Neural cell (in vitro differentiated cells): ENCODE measurements at regions not wholly inside any gene's neighbourhood (a gene's known extent, or its start where the extent isn't known, plus 50 kb on each side); places are given as distances from the start of the nearest gene placed in this dataset.

Source experiments
- RAD21 ChIP-seq: fragments of 450-650 bp; conservative IDR thresholded peaks from 2 replicates; pipeline ENCODE4 v1.6.1; 2014; ENCODE audit warnings: antibody characterized with exemption, mild to moderate bottlenecking, moderate library complexity
- TAF1 ChIP-seq: IDR thresholded peaks from 2 replicates; pipeline ENCODE4 v1.6.1; 2012; ENCODE audit warnings: low read depth
- TF ChIP-seq, protein P1 (sequence below): fragments of 450-650 bp; IDR thresholded peaks from 2 replicates; pipeline ENCODE4 v1.5.1; 2014; ENCODE audit warnings: antibody characterized with exemption, mild to moderate bottlenecking, moderate library complexity; ENCODE audit not compliant: poor library complexity, severe bottlenecking
- TF ChIP-seq, protein P2 (sequence below): IDR thresholded peaks from 2 replicates; pipeline ENCODE4 v1.6.1; 2012; ENCODE audit warnings: borderline replicate concordance

DNA sequence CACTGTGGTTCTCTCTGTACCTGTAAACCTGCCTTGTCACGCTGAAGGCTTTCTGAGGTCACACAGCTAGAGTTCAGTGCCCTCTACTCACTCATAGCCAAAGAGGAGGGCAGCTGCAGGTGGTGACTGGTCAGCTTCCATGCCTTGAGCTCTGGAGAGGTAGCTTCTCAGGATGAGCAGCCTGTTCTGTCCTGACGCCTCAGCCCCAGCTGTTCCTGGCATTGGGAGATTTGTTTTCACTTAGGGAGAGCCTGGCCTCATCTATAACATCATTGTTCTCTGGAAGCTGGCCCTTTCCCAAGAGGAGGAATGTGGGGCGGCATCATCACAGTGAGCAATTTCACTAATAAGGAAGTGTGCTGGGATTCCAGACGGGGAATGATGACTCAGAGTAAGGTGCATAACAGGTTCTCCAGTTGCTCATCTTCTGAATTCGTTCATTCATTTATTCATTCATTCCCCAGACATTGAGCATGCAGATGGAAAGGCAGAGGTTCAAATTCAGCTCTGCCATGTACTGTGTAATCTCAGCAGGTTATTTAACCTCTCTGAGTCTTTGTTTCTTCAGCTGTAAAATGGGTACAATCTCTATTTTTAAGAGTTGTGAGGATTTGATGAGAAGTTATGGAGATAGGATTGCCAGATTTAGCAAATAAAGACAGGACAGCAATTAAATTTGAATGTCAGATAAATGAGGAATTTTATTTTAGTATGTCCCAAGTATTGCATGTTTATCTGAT, 255.8 kb upstream of the CRY1 start:
- TF ChIP-seq, protein P1, sequence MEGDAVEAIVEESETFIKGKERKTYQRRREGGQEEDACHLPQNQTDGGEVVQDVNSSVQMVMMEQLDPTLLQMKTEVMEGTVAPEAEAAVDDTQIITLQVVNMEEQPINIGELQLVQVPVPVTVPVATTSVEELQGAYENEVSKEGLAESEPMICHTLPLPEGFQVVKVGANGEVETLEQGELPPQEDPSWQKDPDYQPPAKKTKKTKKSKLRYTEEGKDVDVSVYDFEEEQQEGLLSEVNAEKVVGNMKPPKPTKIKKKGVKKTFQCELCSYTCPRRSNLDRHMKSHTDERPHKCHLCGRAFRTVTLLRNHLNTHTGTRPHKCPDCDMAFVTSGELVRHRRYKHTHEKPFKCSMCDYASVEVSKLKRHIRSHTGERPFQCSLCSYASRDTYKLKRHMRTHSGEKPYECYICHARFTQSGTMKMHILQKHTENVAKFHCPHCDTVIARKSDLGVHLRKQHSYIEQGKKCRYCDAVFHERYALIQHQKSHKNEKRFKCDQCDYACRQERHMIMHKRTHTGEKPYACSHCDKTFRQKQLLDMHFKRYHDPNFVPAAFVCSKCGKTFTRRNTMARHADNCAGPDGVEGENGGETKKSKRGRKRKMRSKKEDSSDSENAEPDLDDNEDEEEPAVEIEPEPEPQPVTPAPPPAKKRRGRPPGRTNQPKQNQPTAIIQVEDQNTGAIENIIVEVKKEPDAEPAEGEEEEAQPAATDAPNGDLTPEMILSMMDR: no peak
- TF ChIP-seq RAD21 (no peak), TAF1 (no peak)
- TF ChIP-seq, protein P2, sequence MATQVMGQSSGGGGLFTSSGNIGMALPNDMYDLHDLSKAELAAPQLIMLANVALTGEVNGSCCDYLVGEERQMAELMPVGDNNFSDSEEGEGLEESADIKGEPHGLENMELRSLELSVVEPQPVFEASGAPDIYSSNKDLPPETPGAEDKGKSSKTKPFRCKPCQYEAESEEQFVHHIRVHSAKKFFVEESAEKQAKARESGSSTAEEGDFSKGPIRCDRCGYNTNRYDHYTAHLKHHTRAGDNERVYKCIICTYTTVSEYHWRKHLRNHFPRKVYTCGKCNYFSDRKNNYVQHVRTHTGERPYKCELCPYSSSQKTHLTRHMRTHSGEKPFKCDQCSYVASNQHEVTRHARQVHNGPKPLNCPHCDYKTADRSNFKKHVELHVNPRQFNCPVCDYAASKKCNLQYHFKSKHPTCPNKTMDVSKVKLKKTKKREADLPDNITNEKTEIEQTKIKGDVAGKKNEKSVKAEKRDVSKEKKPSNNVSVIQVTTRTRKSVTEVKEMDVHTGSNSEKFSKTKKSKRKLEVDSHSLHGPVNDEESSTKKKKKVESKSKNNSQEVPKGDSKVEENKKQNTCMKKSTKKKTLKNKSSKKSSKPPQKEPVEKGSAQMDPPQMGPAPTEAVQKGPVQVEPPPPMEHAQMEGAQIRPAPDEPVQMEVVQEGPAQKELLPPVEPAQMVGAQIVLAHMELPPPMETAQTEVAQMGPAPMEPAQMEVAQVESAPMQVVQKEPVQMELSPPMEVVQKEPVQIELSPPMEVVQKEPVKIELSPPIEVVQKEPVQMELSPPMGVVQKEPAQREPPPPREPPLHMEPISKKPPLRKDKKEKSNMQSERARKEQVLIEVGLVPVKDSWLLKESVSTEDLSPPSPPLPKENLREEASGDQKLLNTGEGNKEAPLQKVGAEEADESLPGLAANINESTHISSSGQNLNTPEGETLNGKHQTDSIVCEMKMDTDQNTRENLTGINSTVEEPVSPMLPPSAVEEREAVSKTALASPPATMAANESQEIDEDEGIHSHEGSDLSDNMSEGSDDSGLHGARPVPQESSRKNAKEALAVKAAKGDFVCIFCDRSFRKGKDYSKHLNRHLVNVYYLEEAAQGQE: no peak
